ENCODE measurements at regions not wholly inside any gene's neighbourhood (a gene's known extent, or its start where the extent isn't known, plus 50 kb on each side); places are given as distances from the start of the nearest gene placed in this dataset.

DNA sequence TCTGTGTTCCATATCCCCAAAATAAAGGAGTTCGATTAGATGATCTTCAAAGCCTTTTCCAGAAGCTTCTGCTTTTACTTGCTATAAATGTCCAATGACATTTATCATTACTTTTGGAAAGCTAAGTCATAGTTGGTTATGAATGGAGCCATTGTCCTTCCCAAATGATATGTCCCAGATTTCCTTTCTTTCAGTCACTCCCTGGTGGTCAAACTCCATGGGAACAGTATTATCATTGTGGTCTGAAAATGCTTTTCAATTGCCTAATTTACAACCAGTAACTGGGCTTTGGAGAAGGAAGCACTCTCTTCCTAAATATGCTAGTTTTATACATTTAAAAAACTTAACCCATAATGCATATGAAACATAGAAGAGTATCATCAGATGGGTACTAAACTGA is 571.5 kb upstream of the AMOT start:
- no peaks in the 10 kb centered on the region for H3K27me3 ChIP-seq
- DNase-seq (ENCODE audit: low spot score in 2 of 2): no peak
- H3K27ac ChIP-seq: no peak overlapping the region
- no peaks in the 10 kb centered on the region for H3K36me3 ChIP-seq
- WGBS, 2 donors: 45 to 48% methylated on average over 1 of the region's 1 CpG
- H3K4me1 ChIP-seq: no peaks in the 10 kb centered on the region
- no peak overlapping the region for H3K4me3 ChIP-seq
- no peaks in the 10 kb centered on the region for H3K9me3 ChIP-seq
- TF ChIP-seq, protein P1, sequence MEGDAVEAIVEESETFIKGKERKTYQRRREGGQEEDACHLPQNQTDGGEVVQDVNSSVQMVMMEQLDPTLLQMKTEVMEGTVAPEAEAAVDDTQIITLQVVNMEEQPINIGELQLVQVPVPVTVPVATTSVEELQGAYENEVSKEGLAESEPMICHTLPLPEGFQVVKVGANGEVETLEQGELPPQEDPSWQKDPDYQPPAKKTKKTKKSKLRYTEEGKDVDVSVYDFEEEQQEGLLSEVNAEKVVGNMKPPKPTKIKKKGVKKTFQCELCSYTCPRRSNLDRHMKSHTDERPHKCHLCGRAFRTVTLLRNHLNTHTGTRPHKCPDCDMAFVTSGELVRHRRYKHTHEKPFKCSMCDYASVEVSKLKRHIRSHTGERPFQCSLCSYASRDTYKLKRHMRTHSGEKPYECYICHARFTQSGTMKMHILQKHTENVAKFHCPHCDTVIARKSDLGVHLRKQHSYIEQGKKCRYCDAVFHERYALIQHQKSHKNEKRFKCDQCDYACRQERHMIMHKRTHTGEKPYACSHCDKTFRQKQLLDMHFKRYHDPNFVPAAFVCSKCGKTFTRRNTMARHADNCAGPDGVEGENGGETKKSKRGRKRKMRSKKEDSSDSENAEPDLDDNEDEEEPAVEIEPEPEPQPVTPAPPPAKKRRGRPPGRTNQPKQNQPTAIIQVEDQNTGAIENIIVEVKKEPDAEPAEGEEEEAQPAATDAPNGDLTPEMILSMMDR (IDR thresholded peaks at IDR 0.05): no peak
- no peak for TF ChIP-seq EP300 (IDR thresholded peaks at IDR 0.05)

DNA sequence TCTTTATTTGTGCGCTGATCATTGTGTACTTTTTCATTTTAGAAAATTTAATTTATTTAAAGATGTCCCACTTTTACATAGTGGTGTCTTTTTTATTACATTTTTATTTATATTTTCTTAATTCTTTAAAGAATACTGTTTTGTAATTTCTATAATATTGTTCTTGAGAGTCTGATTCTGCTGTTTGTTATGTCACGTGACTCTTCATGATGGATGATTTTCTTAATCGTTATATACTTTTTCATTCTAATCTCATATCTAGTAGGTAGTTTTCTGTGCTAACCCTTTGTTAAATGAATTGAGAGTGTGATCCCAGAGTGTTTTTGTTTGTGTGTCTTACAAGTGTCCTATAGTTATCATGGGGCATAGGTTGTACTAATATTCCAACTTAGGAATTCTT is 568.2 kb upstream of the AMOT start:
- H3K27ac ChIP-seq: no peak overlapping the region
- 88 to 92% methylated on average over 3 of the region's 3 CpGs for WGBS, 2 donors
- no peaks in the 10 kb centered on the region for H3K9me3 ChIP-seq
- H3K4me3 ChIP-seq: no peak overlapping the region
- no peak for DNase-seq (ENCODE audit: low spot score in 2 of 2)
- H3K27me3 ChIP-seq: no peaks in the 10 kb centered on the region
- H3K36me3 ChIP-seq: no peaks in the 10 kb centered on the region
- no peaks in the 10 kb centered on the region for H3K4me1 ChIP-seq
- TF ChIP-seq EP300 (IDR thresholded peaks at IDR 0.05): no peak
- TF ChIP-seq, protein P1 (IDR thresholded peaks at IDR 0.05): no peak
- no peak for TF ChIP-seq POLR2A (IDR thresholded peaks at IDR 0.05)

DNA sequence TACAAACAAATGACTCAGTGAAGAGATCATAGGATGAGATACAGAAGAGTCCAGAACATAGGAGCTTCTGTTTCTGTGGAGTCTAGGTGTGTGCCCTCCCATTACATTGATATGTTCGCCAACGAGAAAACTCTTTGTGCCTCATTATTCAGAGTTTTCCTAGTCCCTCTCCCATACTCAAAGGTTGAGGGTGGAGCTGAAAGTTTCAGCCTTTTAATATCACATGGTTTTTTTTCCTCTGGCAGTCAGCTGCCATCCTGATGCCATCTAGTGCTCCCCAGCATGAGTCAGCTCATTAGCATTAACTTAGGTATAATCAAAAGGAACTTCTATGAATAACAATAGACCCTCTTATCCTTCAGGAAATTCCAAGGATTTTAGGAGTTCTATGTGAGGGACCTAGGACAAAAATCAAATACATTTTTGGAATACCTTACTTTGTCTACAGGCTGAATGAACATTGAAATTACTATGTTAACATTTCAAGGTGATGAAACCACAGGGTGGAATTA is 559.6 kb upstream of the AMOT start:
- no peaks in the 10 kb centered on the region for H3K36me3 ChIP-seq
- H3K4me1 ChIP-seq: no peaks in the 10 kb centered on the region
- peaks cover 0 to 9% of the 10 kb centered on the region in 2 donors for H3K27me3 ChIP-seq
- no peaks in the 10 kb centered on the region for H3K9me3 ChIP-seq
- no peak overlapping the region for H3K27ac ChIP-seq
- WGBS, 2 donors: 52 to 80% methylated on average over 2 of the region's 2 CpGs
- DNase-seq (ENCODE audit: low spot score in 2 of 2): no peak
- TF ChIP-seq, protein P1 (IDR thresholded peaks at IDR 0.05): no peak
- no peak for TF ChIP-seq POLR2A (IDR thresholded peaks at IDR 0.05)
- no peak for TF ChIP-seq EP300 (IDR thresholded peaks at IDR 0.05)
- H3K4me3 ChIP-seq: no peak overlapping the region

DNA sequence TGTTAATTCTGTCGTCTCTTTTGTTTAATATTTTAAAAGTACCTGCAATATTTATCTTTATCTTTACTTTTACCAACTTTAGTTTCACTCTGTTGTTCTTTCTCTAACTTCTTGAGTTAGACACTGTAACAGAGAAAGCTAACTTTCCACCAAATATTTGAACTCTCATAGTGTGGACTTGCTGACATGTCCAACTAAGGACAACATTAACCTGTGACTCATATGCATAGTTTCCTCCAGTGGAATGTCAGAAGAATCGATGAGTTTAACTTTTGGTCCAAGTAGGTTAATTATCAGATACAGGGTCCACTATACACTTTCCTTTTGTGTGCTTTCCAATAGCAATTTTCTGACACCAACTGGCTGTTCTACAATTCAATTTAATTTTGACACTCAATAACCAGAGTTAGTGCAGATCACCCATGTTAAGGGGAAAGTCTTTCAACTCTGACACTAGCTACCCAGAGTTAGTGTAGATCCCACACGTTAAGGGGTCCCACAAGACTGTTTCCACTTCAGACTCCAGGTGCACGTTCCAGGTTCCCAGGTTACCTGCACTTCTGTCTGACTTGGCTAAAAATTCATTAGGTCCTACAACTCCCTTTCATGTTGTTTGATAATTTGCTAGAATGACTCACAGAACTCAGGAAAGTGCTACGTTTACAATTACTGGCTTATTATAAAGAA is 559.0 kb upstream of the AMOT start:
- H3K27me3 ChIP-seq: peaks cover 0 to 9% of the 10 kb centered on the region in 2 donors
- WGBS, 2 donors: 50 to 62% methylated on average over 5 of the region's 5 CpGs

DNA sequence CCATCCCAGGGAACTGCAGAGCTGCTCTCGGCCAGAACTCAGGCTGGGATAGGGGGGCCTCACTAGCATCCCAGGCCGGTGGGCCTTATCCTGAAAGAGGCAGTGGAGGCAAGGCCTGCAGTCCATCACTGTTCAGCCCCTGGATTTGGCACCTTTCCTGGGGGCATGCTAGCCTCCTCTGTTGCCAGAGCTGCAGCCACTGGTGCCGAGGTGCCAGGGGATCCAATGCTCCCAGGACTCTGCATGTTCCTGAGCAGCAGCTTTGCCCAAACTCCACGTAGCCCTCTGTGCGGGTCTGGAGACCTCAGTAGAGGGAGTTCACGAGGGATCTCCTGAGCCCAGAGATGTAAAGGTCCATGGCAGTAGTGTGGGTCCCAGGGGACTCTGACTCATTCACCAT is 551.7 kb upstream of the AMOT start:
- 85% methylated on average over 6 of the region's 6 CpGs; no CpG with 5 or more reads in 1 of the 2 donors for WGBS, 2 donors
- TF ChIP-seq POLR2A (IDR thresholded peaks at IDR 0.05): no peak
- TF ChIP-seq, protein P1 (IDR thresholded peaks at IDR 0.05): no peak
- TF ChIP-seq EP300 (IDR thresholded peaks at IDR 0.05): no peak
- no peaks in the 10 kb centered on the region for H3K36me3 ChIP-seq
- H3K27ac ChIP-seq: no peak overlapping the region
- H3K4me1 ChIP-seq: no peaks in the 10 kb centered on the region
- no peaks in the 10 kb centered on the region for H3K9me3 ChIP-seq
- peaks cover 0 to 22% of the 10 kb centered on the region in 2 donors for H3K27me3 ChIP-seq
- no peak overlapping the region for H3K4me3 ChIP-seq
- no peak for DNase-seq (ENCODE audit: low spot score in 2 of 2)

More for the DNA sequence above, 559.0 kb upstream of the AMOT start:
- H3K36me3 ChIP-seq: no peaks in the 10 kb centered on the region
- no peak for DNase-seq (ENCODE audit: low spot score in 2 of 2)
- no peak overlapping the region for H3K4me3 ChIP-seq
- no peak overlapping the region for H3K27ac ChIP-seq
- no peaks in the 10 kb centered on the region for H3K9me3 ChIP-seq
- H3K4me1 ChIP-seq: no peaks in the 10 kb centered on the region
- no peak for TF ChIP-seq EP300 (IDR thresholded peaks at IDR 0.05)
- TF ChIP-seq, protein P1 (IDR thresholded peaks at IDR 0.05): no peak

Measured in tibial nerve (tissue), 4 donors.